ENCODE measurements at regions not wholly inside any gene's neighbourhood (a gene's known extent, or its start where the extent isn't known, plus 50 kb on each side); places are given as distances from the start of the nearest gene placed in this dataset.

GRCh38 chr5:68543212-68543611 lies 327.7 kb downstream of the PIK3R1 start:
- DNase-seq (ENCODE audit: insufficient read length, low spot score), result no peak
- FAIRE-seq, result no peak
- TF ChIP-seq CTCF (IDR thresholded peaks at IDR 0.05; ENCODE audit: insufficient read depth, missing control alignments), result no peak

GRCh38 chr5:68544091-68544647 lies 328.6 kb downstream of the PIK3R1 start:
- no peak for DNase-seq (ENCODE audit: insufficient read length, low spot score)
- FAIRE-seq, result no peak
- TF ChIP-seq CTCF (IDR thresholded peaks at IDR 0.05; ENCODE audit: insufficient read depth, missing control alignments), result no peak

- DNase-seq (ENCODE audit: insufficient read length, low spot score) (no peak), FAIRE-seq (no peak)
- TF ChIP-seq CTCF (IDR thresholded peaks at IDR 0.05; ENCODE audit: insufficient read depth, missing control alignments), result no peak
Measured at GRCh38 chr5:68544648-68545552, 329.3 kb downstream of the PIK3R1 start.

- no peak for FAIRE-seq
Measured at GRCh38 chr5:68545636-68546295, 330.2 kb downstream of the PIK3R1 start.

GRCh38 chr5:68547056-68547455 lies 331.5 kb downstream of the PIK3R1 start:
- no peak for TF ChIP-seq CTCF (IDR thresholded peaks at IDR 0.05; ENCODE audit: insufficient read depth, missing control alignments)
- DNase-seq (ENCODE audit: insufficient read length, low spot score) (no peak), FAIRE-seq (no peak)

More at GRCh38 chr5:68545636-68546295, 330.2 kb downstream of the PIK3R1 start:
- no peak for TF ChIP-seq CTCF (IDR thresholded peaks at IDR 0.05; ENCODE audit: insufficient read depth, missing control alignments)
- no peak for DNase-seq (ENCODE audit: insufficient read length, low spot score)

- no peak for TF ChIP-seq CTCF (IDR thresholded peaks at IDR 0.05; ENCODE audit: insufficient read depth, missing control alignments)
- DNase-seq (ENCODE audit: insufficient read length, low spot score), result no peak
- FAIRE-seq, result no peak
Measured at GRCh38 chr5:68547622-68548021, 332.1 kb downstream of the PIK3R1 start.

All from D721Med (cell line).